B cell (primary cell): ENCODE measurements at regions not wholly inside any gene's neighbourhood (a gene's known extent, or its start where the extent isn't known, plus 50 kb on each side); places are given as distances from the start of the nearest gene placed in this dataset.

Source experiments
- ATAC-seq: fragments of 200-7000 bp; cut with Tn5 transposase; one replicate; pipeline ENCODE4 v1.10.0; 2021; ENCODE audit warnings: low read depth, mild to moderate bottlenecking, moderate number of reproducible peaks, moderate library complexity
- CTCF ChIA-PET: fragments of 350-600 bp; sonication (Branson Sonifier 250); formaldehyde crosslinking; loops from one replicate; lab custom pipeline; 2021; ENCODE audit warnings: antibody characterized with exemption, inconsistent platforms; lab: Charles Lee
- POLR2A ChIA-PET: fragments of 350-600 bp; sonication (Branson Sonifier 250); formaldehyde crosslinking; loops from one replicate; lab custom pipeline; 2021; ENCODE audit warnings: antibody characterized with exemption; lab: Charles Lee
- DNase-seq: peaks from one replicate; pipeline ENCODE4 v3.0.0; 2013
- H2AFZ ChIP-seq: 2 replicates; pipeline ENCODE4 v1.6.1; 2012; ENCODE audit warnings: mild to moderate bottlenecking, low read depth, low read length; ENCODE audit not compliant: insufficient read depth, poor library complexity, severe bottlenecking
- H3K27ac ChIP-seq, 2 donors: 1 replicate in 1 of 2; 2 replicates in 1 of 2; pipeline ENCODE4 v1.5.1; 2012 to 2013; ENCODE audit warnings: low read length in 2 of 2, mild to moderate bottlenecking in 2 of 2, moderate library complexity in 1 of 2
- H3K27me3 ChIP-seq, 4 experiments: fragments of 200-600 bp in 1 of 4; sonication (generic) in 1 of 4; replicated peaks in 1 of 4; 1 replicate in 2 of 4; 2 replicates in 2 of 4; pipeline versions ENCODE4 v1.6.1 to v1.7.0; 2013 to 2016; ENCODE audit warnings: low read length in 3 of 4, mild to moderate bottlenecking in 2 of 4, mixed read lengths in 1 of 4, moderate library complexity in 1 of 4; ENCODE audit not compliant: insufficient read depth in 4 of 4, control insufficient read depth in 3 of 4; ENCODE audit errors: control extremely low read depth in 1 of 4
- H3K36me3 ChIP-seq, 2 experiments: replicated peaks in 1 of 2; 1 replicate in 1 of 2; 2 replicates in 1 of 2; pipeline versions ENCODE4 v1.6.1 to v1.7.1; 2013; ENCODE audit warnings: low read length in 1 of 2; ENCODE audit not compliant: insufficient read depth in 2 of 2, control insufficient read depth in 1 of 2; ENCODE audit errors: control extremely low read depth in 1 of 2, extremely low read depth in 1 of 2
- H3K4me1 ChIP-seq, 2 donors: fragments of 200-600 bp in 1 of 2; sonication (generic) in 1 of 2; 1 replicate in 1 of 2; 2 replicates in 1 of 2; pipeline versions ENCODE4 v1.5.1 to v1.6.1; 2013 to 2017; ENCODE audit warnings: low read length in 2 of 2; ENCODE audit not compliant: control insufficient read depth in 2 of 2, insufficient read depth in 2 of 2
- H3K4me2 ChIP-seq: replicated peaks from 2 replicates; pipeline ENCODE3; 2012; ENCODE audit warnings: mild to moderate bottlenecking, low read depth, low read length; ENCODE audit not compliant: poor library complexity, severe bottlenecking
- H3K4me3 ChIP-seq, 5 experiments: fragments of 200-600 bp in 1 of 5; sonication (generic) in 1 of 5; 1 replicate in 3 of 5; 2 replicates in 2 of 5; pipeline versions ENCODE4 v1.5.1 to v1.7.0; 2011 to 2016; ENCODE audit warnings: low read length in 4 of 5, mild to moderate bottlenecking in 4 of 5, low read depth in 2 of 5, control low read depth in 1 of 5, moderate library complexity in 1 of 5; ENCODE audit not compliant: insufficient read depth in 1 of 5; ENCODE audit errors: control extremely low read depth in 1 of 5, extremely low read depth in 1 of 5
- H3K79me2 ChIP-seq: fragments of 200-600 bp; sonication (generic); one replicate; pipeline ENCODE4 v1.6.0; 2016; ENCODE audit warnings: low read length; ENCODE audit not compliant: control insufficient read depth, insufficient read depth
- H3K9ac ChIP-seq: fragments of 200-600 bp; sonication (generic); 2 replicates; pipeline ENCODE4 v1.6.1; 2017; ENCODE audit warnings: mild to moderate bottlenecking, low read length, moderate library complexity
- H3K9me3 ChIP-seq, 3 donors: one replicate each; pipeline versions ENCODE4 v1.6.1 to v1.7.1; 2013; ENCODE audit warnings: low read length in 2 of 3; ENCODE audit not compliant: control insufficient read depth in 2 of 3, insufficient read depth in 1 of 3; ENCODE audit errors: control extremely low read depth in 1 of 3
- H4K20me1 ChIP-seq: 2 replicates; pipeline ENCODE4 v1.6.0; 2012; ENCODE audit warnings: mild to moderate bottlenecking, low read length; ENCODE audit not compliant: insufficient read depth, control insufficient read depth, poor library complexity, severe bottlenecking
- H3K27ac Mint-ChIP-seq: one replicate; pipeline ENCODE4 v1.8.0; 2021; ENCODE audit warnings: mixed read lengths
- H3K27me3 Mint-ChIP-seq: one replicate; pipeline ENCODE4 v1.8.0; 2021; ENCODE audit warnings: mixed read lengths
- H3K4me1 Mint-ChIP-seq: one replicate; pipeline ENCODE4 v1.8.0; 2021; ENCODE audit warnings: mixed read lengths
- H3K4me3 Mint-ChIP-seq: one replicate; pipeline ENCODE4 v1.8.0; 2021; ENCODE audit warnings: mixed read lengths
- H3K9me3 Mint-ChIP-seq: one replicate; pipeline ENCODE4 v1.8.0; 2022; ENCODE audit warnings: mixed read lengths; ENCODE audit not compliant: insufficient read depth
- EZH2 ChIP-seq: IDR thresholded peaks from 2 replicates; pipeline ENCODE4 v1.6.1; 2012; ENCODE audit warnings: borderline replicate concordance, low read depth, mild to moderate bottlenecking, moderate library complexity, low read length; ENCODE audit not compliant: insufficient read depth, poor library complexity, severe bottlenecking
- WGBS: methylation state at CpG from one replicate; pipeline ENCODE4 v1.1.5; 2013; ENCODE audit warnings: missing lambda C conversion rate; ENCODE audit not compliant: insufficient coverage; 5-methylcytosine and 5-hydroxymethylcytosine counted together
- intact Hi-C: fragments of 100-400 bp; cut with micrococcal nuclease; formaldehyde crosslinking; loops from one replicate; pipeline ENCODE4 v1.10.0; 2022
- TF ChIP-seq, protein P1 (sequence below): fragments of 200-600 bp; IDR thresholded peaks from one replicate; pipeline ENCODE4 v1.8.0; 2022; ENCODE audit warnings: antibody characterized with exemption, mild to moderate bottlenecking

- POLR2A ChIA-PET, result interaction anchor here (0.9 kb wide), 1 partner anchor 12 kb away, joined by 3 read pairs; no protein-coding TSS in a partner anchor
Measured at GRCh38 chr20:1832634-1833033, 62.6 kb upstream of the SIRPA start.

DNA sequence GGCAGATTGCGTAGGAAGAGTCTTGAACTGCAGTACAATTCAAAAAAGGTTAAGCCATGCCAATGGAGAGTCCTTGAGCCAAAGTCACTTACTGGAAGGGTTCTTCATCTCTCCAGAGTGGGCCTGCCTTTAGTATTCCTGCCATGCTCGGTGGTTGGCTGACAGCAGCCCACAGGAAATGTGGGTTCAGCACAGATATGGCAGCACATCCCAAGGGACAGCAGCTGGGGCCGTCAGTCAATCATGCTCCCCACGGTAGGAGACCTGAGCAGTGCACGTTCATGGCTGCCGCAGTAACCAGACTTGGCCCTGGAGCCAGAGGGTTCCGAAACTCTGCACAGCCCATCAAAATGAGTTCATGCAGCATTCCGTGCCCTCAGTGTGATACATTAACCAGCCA is 63.6 kb upstream of the SIRPA start:
- no peak for TF ChIP-seq EZH2
- TF ChIP-seq, protein P1, sequence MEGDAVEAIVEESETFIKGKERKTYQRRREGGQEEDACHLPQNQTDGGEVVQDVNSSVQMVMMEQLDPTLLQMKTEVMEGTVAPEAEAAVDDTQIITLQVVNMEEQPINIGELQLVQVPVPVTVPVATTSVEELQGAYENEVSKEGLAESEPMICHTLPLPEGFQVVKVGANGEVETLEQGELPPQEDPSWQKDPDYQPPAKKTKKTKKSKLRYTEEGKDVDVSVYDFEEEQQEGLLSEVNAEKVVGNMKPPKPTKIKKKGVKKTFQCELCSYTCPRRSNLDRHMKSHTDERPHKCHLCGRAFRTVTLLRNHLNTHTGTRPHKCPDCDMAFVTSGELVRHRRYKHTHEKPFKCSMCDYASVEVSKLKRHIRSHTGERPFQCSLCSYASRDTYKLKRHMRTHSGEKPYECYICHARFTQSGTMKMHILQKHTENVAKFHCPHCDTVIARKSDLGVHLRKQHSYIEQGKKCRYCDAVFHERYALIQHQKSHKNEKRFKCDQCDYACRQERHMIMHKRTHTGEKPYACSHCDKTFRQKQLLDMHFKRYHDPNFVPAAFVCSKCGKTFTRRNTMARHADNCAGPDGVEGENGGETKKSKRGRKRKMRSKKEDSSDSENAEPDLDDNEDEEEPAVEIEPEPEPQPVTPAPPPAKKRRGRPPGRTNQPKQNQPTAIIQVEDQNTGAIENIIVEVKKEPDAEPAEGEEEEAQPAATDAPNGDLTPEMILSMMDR, result no peak
- no peak overlapping the region for H3K27ac Mint-ChIP-seq
- ChIA-PET POLR2A (no interaction called here), CTCF (no interaction called here)
- no peak overlapping the region for H3K4me3 Mint-ChIP-seq
- WGBS, result 37% methylated on average over 8 of the region's 8 CpGs
- no peak for DNase-seq
- H3K4me1 Mint-ChIP-seq, result peaks cover 22% of the 10 kb centered on the region
- Histone ChIP-seq H3K4me1 (peaks cover 7 to 17% of the 10 kb centered on the region in 2 donors), H3K27me3 (peaks cover 0 to 4% (median 0%) of the 10 kb centered on the region in 4 experiments), H3K4me2 (no peak overlapping the region), H2AFZ (no peak overlapping the region), H3K79me2 (no peaks in the 10 kb centered on the region), H3K9ac (no peak overlapping the region), H3K4me3 (no peak overlapping the region), H4K20me1 (no peaks in the 10 kb centered on the region), H3K36me3 (no peaks in the 10 kb centered on the region), H3K27ac (no peak overlapping the region), H3K9me3 (no peaks in the 10 kb centered on the region)
- no peak for ATAC-seq
- intact Hi-C loops, result no loop called here
- H3K9me3 Mint-ChIP-seq, result no peaks in the 10 kb centered on the region
- peaks cover 8% of the 10 kb centered on the region for H3K27me3 Mint-ChIP-seq

More at GRCh38 chr20:1832634-1833033, 62.6 kb upstream of the SIRPA start:
- no peaks in the 10 kb centered on the region for H4K20me1 ChIP-seq
- H3K79me2 ChIP-seq, result no peaks in the 10 kb centered on the region
- H3K4me2 ChIP-seq, result no peak overlapping the region
- H2AFZ ChIP-seq, result no peak overlapping the region
- no peaks in the 10 kb centered on the region for H3K9me3 Mint-ChIP-seq
- ATAC-seq, result no peak
- no peak overlapping the region for H3K27ac ChIP-seq
- peaks cover 7 to 17% of the 10 kb centered on the region in 2 donors for H3K4me1 ChIP-seq
- 84% methylated on average over 10 of the region's 13 CpGs for WGBS
- H3K4me1 Mint-ChIP-seq, result peaks cover 22% of the 10 kb centered on the region
- intact Hi-C loops, result no loop called here
- peaks cover 0 to 4% (median 0%) of the 10 kb centered on the region in 4 experiments for H3K27me3 ChIP-seq
- DNase-seq, result no peak
- H3K27me3 Mint-ChIP-seq, result peaks cover 8% of the 10 kb centered on the region
- TF ChIP-seq EZH2, result no peak
- TF ChIP-seq, protein P1, result no peak
- no peak overlapping the region for H3K4me3 Mint-ChIP-seq
- H3K9ac ChIP-seq, result no peak overlapping the region
- H3K4me3 ChIP-seq, result no peak overlapping the region
- H3K36me3 ChIP-seq, result no peaks in the 10 kb centered on the region
- CTCF ChIA-PET, result interaction anchor here (1.8 kb wide), 1 partner anchor 30 kb away, joined by 7 read pairs; no protein-coding TSS in a partner anchor
- H3K27ac Mint-ChIP-seq, result no peak overlapping the region
- no peaks in the 10 kb centered on the region for H3K9me3 ChIP-seq
